IPS-18c (cell line): ENCODE measurements at regions not wholly inside any gene's neighbourhood (a gene's known extent, or its start where the extent isn't known, plus 50 kb on each side); places are given as distances from the start of the nearest gene placed in this dataset.
"Not testable (repeated sequence)": the region's sequence is repeated elsewhere in the genome, so short reads cannot be mapped to it uniquely, and the experiment has no call there.

ENCODE experiments used
- H3K4me3 ChIP-seq: 2 replicates; pipeline ENCODE4 v1.7.0; 2013; ENCODE audit warnings: low read depth, mild to moderate bottlenecking, low read length, moderate library complexity; ENCODE audit not compliant: insufficient read depth
- H3K9me3 ChIP-seq: one replicate; pipeline ENCODE4 v1.6.1; 2013; ENCODE audit warnings: mild to moderate bottlenecking, low read length, moderate library complexity; ENCODE audit not compliant: control insufficient read depth, insufficient read depth

- H3K4me3 ChIP-seq = not testable (repeated sequence)
Observed at GRCh38 chr3:48101301-48101650, 85.1 kb upstream of the MAP4 start.

GRCh38 chr3:48092270-48092669 is 76.1 kb upstream of the MAP4 start:
- Histone ChIP-seq H3K9me3 (no peaks in the 10 kb centered on the region), H3K4me3 (no peak overlapping the region)

More at GRCh38 chr3:48101301-48101650, 85.1 kb upstream of the MAP4 start:
- not testable (repeated sequence) for H3K9me3 ChIP-seq

GRCh38 chr3:48090166-48090939 is 74.1 kb upstream of the MAP4 start:
- H3K4me3 ChIP-seq = no peak overlapping the region

GRCh38 chr3:48088749-48089466 is 72.7 kb upstream of the MAP4 start:
- H3K4me3 ChIP-seq = peak overlapping the region; percentile 86
- no peaks in the 10 kb centered on the region for H3K9me3 ChIP-seq

More at GRCh38 chr3:48090166-48090939, 74.1 kb upstream of the MAP4 start:
- no peaks in the 10 kb centered on the region for H3K9me3 ChIP-seq

GRCh38 chr3:48088056-48088748 is 72.0 kb upstream of the MAP4 start:
- H3K4me3 ChIP-seq = peak overlapping the region; percentile 86
- H3K9me3 ChIP-seq = no peaks in the 10 kb centered on the region

- H3K4me3 ChIP-seq = no peak overlapping the region
Observed at GRCh38 chr3:48086705-48087104, 70.5 kb upstream of the MAP4 start.

GRCh38 chr3:48084929-48085328 is 68.7 kb upstream of the MAP4 start:
- no peak overlapping the region for H3K4me3 ChIP-seq
- H3K9me3 ChIP-seq = no peaks in the 10 kb centered on the region

More at GRCh38 chr3:48086705-48087104, 70.5 kb upstream of the MAP4 start:
- H3K9me3 ChIP-seq = no peaks in the 10 kb centered on the region

GRCh38 chr3:48084170-48084569 is 68.0 kb upstream of the MAP4 start:
- Histone ChIP-seq H3K9me3 (no peaks in the 10 kb centered on the region), H3K4me3 (no peak overlapping the region)

GRCh38 chr3:48082580-48083184 is 66.5 kb upstream of the MAP4 start:
- Histone ChIP-seq H3K9me3 (no peaks in the 10 kb centered on the region), H3K4me3 (no peak overlapping the region)

- no peaks in the 10 kb centered on the region for H3K9me3 ChIP-seq
- H3K4me3 ChIP-seq = no peak overlapping the region
Observed at GRCh38 chr3:48077815-48078214, 61.6 kb upstream of the MAP4 start.

GRCh38 chr3:48070030-48070429 is 53.8 kb upstream of the MAP4 start:
- Histone ChIP-seq H3K9me3 (no peaks in the 10 kb centered on the region), H3K4me3 (no peak overlapping the region)

GRCh38 chr3:48069339-48069738 is 53.1 kb upstream of the MAP4 start:
- H3K4me3 ChIP-seq = no peak overlapping the region
- H3K9me3 ChIP-seq = no peaks in the 10 kb centered on the region

GRCh38 chr3:48068886-48069285 is 52.7 kb upstream of the MAP4 start:
- H3K4me3 ChIP-seq = no peak overlapping the region
- H3K9me3 ChIP-seq = no peaks in the 10 kb centered on the region

- H3K9me3 ChIP-seq, H3K4me3 ChIP-seq: not testable (repeated sequence)
Observed at GRCh38 chr3:48068320-48068719, 52.1 kb upstream of the MAP4 start.

- Histone ChIP-seq H3K9me3 (no peaks in the 10 kb centered on the region), H3K4me3 (no peak overlapping the region)
Observed at GRCh38 chr3:48067271-48067670, 51.1 kb upstream of the MAP4 start.
